ENCODE measurements at regions not wholly inside any gene's neighbourhood (a gene's known extent, or its start where the extent isn't known, plus 50 kb on each side); places are given as distances from the start of the nearest gene placed in this dataset.

DNA sequence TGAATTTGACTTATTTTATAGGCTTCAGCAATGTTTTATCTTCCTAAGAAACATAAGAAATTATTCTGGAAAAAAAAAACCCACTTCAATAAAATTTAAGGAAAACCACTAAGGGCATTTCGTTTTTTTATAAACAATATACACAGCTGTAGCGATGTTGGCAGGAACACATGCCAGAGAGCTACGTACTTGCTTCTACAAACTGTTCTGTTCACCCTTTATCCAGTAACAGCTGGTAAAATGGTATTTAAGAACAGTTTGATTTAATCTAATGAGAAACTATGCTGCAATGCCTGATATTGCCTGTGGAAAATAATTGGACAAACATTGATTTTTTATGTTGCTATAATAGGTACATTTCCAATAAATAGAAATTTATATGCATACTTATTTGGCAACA, 137.2 kb upstream of the DACH1 start:
- no peak for TF ChIP-seq CEBPB (IDR thresholded peaks at IDR 0.05)
- no peak for TF ChIP-seq YY1 (IDR thresholded peaks at IDR 0.05; ENCODE audit: low read depth)
- TF ChIP-seq, protein P1, sequence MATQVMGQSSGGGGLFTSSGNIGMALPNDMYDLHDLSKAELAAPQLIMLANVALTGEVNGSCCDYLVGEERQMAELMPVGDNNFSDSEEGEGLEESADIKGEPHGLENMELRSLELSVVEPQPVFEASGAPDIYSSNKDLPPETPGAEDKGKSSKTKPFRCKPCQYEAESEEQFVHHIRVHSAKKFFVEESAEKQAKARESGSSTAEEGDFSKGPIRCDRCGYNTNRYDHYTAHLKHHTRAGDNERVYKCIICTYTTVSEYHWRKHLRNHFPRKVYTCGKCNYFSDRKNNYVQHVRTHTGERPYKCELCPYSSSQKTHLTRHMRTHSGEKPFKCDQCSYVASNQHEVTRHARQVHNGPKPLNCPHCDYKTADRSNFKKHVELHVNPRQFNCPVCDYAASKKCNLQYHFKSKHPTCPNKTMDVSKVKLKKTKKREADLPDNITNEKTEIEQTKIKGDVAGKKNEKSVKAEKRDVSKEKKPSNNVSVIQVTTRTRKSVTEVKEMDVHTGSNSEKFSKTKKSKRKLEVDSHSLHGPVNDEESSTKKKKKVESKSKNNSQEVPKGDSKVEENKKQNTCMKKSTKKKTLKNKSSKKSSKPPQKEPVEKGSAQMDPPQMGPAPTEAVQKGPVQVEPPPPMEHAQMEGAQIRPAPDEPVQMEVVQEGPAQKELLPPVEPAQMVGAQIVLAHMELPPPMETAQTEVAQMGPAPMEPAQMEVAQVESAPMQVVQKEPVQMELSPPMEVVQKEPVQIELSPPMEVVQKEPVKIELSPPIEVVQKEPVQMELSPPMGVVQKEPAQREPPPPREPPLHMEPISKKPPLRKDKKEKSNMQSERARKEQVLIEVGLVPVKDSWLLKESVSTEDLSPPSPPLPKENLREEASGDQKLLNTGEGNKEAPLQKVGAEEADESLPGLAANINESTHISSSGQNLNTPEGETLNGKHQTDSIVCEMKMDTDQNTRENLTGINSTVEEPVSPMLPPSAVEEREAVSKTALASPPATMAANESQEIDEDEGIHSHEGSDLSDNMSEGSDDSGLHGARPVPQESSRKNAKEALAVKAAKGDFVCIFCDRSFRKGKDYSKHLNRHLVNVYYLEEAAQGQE (IDR thresholded peaks at IDR 0.05; ENCODE audit: low read depth) = no peak
- no peak for TF ChIP-seq EP300 (IDR thresholded peaks at IDR 0.05; ENCODE audit: borderline replicate concordance)
- TF ChIP-seq MAX (IDR thresholded peaks at IDR 0.05) = no peak
- no peak for TF ChIP-seq NFIC (IDR thresholded peaks at IDR 0.05)
- TF ChIP-seq ZBTB7A (IDR thresholded peaks at IDR 0.05; ENCODE audit: low read depth) = no peak
- no peak for TF ChIP-seq EGR1 (IDR thresholded peaks at IDR 0.05)
